SK-N-SH (cell line): ENCODE measurements at regions not wholly inside any gene's neighbourhood (a gene's known extent, or its start where the extent isn't known, plus 50 kb on each side); places are given as distances from the start of the nearest gene placed in this dataset.

Experiments
- CTCF ChIA-PET: fragments of 300-600, 350-600 bp; formaldehyde crosslinking; extraction: SDS; loops from one replicate; lab custom pipeline; 2021; lab: Yijun Ruan, JAX
- POLR2A ChIA-PET: fragments of 350-600 bp; sonication (Branson Sonifier 250); formaldehyde crosslinking; extraction: SDS; loops from one replicate; lab custom pipeline; 2020; ENCODE audit warnings: antibody characterized with exemption, inconsistent platforms; lab: Yijun Ruan, JAX
- DNase-seq: peaks from one replicate; pipeline ENCODE4 v3.0.0; 2012
- H2AFZ ChIP-seq: fragments of 200-600 bp; sonication (generic); 2 replicates; pipeline ENCODE4 v1.8.1; 2016; ENCODE audit warnings: antibody characterized with exemption, mild to moderate bottlenecking, low read depth
- H3F3A ChIP-seq: fragments of 200-600 bp; sonication (generic); replicated peaks from 2 replicates; pipeline ENCODE3; 2016; ENCODE audit warnings: antibody characterized with exemption, mild to moderate bottlenecking; ENCODE audit not compliant: insufficient read depth
- H3K27ac ChIP-seq, 2 experiments: fragments of 200-500 bp in 1 of 2; fragments of 200-600 bp in 1 of 2; sonication (Bioruptor generic) in 1 of 2; sonication (generic), shearing (Covaris generic) in 1 of 2; 2 replicates each; pipeline versions ENCODE4 v1.5.1 to v1.6.1; 2014 to 2016; ENCODE audit warnings: low read depth in 2 of 2, inconsistent platforms in 1 of 2, low read length in 1 of 2, mild to moderate bottlenecking in 1 of 2, mixed read lengths in 1 of 2
- H3K27me3 ChIP-seq: fragments of 200-600 bp; sonication (generic), shearing (Covaris generic); 2 replicates; pipeline ENCODE4 v1.6.1; 2016; ENCODE audit warnings: mixed run types; ENCODE audit not compliant: insufficient read depth
- H3K36me3 ChIP-seq, 2 experiments: fragments of 200-500 bp in 1 of 2; fragments of 200-600 bp in 1 of 2; sonication (Bioruptor generic) in 1 of 2; sonication (generic) in 1 of 2; replicated peaks in 1 of 2; 2 replicates each; pipeline versions ENCODE3 to v1.5.1; 2014 to 2016; ENCODE audit warnings: low read length in 1 of 2, mild to moderate bottlenecking in 1 of 2; ENCODE audit not compliant: insufficient read depth in 2 of 2, control insufficient read depth in 1 of 2
- H3K4me1 ChIP-seq, 2 experiments: fragments of 200-500 bp in 1 of 2; fragments of 200-600 bp in 1 of 2; sonication (Bioruptor generic) in 1 of 2; sonication (generic), shearing (Covaris generic) in 1 of 2; 2 replicates each; pipeline versions ENCODE4 v1.5.1 to v1.6.1; 2014 to 2016; ENCODE audit warnings: low read depth in 1 of 2, low read length in 1 of 2, mixed run types in 1 of 2; ENCODE audit not compliant: insufficient read depth in 2 of 2, control insufficient read depth in 1 of 2
- H3K4me2 ChIP-seq: fragments of 200-600 bp; sonication (generic), shearing (Covaris generic); 2 replicates; pipeline ENCODE4 v1.6.1; 2017; ENCODE audit warnings: mixed run types
- H3K4me3 ChIP-seq, 2 experiments: fragments of 200-500 bp in 1 of 2; fragments of 200-600 bp in 1 of 2; sonication (Bioruptor generic) in 1 of 2; sonication (generic), shearing (Covaris generic) in 1 of 2; 2 replicates each; pipeline versions ENCODE4 v1.5.1 to v1.8.1; 2014 to 2016; ENCODE audit warnings: low read depth in 2 of 2, inconsistent platforms in 1 of 2, low read length in 1 of 2, mild to moderate bottlenecking in 1 of 2, mixed read lengths in 1 of 2, moderate library complexity in 1 of 2
- H3K79me2 ChIP-seq: fragments of 200-600 bp; sonication (generic); 2 replicates; pipeline ENCODE4 v1.8.1; 2017; ENCODE audit warnings: mild to moderate bottlenecking; ENCODE audit not compliant: insufficient read depth
- H3K9ac ChIP-seq: fragments of 200-600 bp; sonication (generic); 2 replicates; pipeline ENCODE4 v1.6.1; 2017; ENCODE audit warnings: mixed run types
- H3K9me2 ChIP-seq: fragments of 200-600 bp; sonication (generic); 2 replicates; pipeline ENCODE4 v1.6.1; 2017; ENCODE audit warnings: mixed run types
- H3K9me3 ChIP-seq: fragments of 200-600 bp; sonication (generic); 2 replicates; pipeline ENCODE4 v1.6.1; 2017; ENCODE audit warnings: mixed run types, mild to moderate bottlenecking, moderate library complexity
- H4K20me1 ChIP-seq: fragments of 200-600 bp; sonication (generic); 2 replicates; pipeline ENCODE4 v1.6.1; 2017; ENCODE audit warnings: mild to moderate bottlenecking, mixed run types; ENCODE audit not compliant: insufficient read depth
- ELF1 ChIP-seq: IDR thresholded peaks from 2 replicates; pipeline ENCODE4 v1.4.0; 2012
- EP300 ChIP-seq, 2 experiments: IDR thresholded peaks; 2 replicates each; pipeline versions ENCODE4 v1.4.0 to v1.6.1; 2012; ENCODE audit warnings: borderline replicate concordance in 1 of 2, low read depth in 1 of 2, low read length in 1 of 2
- FOSL2 ChIP-seq: IDR thresholded peaks from 2 replicates; pipeline ENCODE4 v1.4.0; 2012; ENCODE audit warnings: low read depth, mild to moderate bottlenecking, moderate library complexity, borderline replicate concordance
- GATA2 ChIP-seq: sonication (generic); formaldehyde crosslinking; IDR thresholded peaks from 2 replicates; pipeline ENCODE4 v1.5.0; 2020; ENCODE audit warnings: mild to moderate bottlenecking, missing genetic modification reagents
- MEF2A ChIP-seq: IDR thresholded peaks from 2 replicates; pipeline ENCODE4 v1.4.0; 2012; ENCODE audit warnings: low read depth, borderline replicate concordance
- MXI1 ChIP-seq: IDR thresholded peaks from 2 replicates; pipeline ENCODE4 v1.6.1; 2012; ENCODE audit warnings: mild to moderate bottlenecking, low read depth, low read length, improper control_type of control experiment
- NRF1 ChIP-seq: IDR thresholded peaks from 2 replicates; pipeline ENCODE4 v1.6.1; 2012; ENCODE audit warnings: low read depth, mild to moderate bottlenecking, low read length
- RCOR1 ChIP-seq: fragments of 150-350 bp; IDR thresholded peaks from 2 replicates; pipeline ENCODE4 v1.6.1; 2017; ENCODE audit warnings: antibody characterized with exemption, low read length
- RXRA ChIP-seq: IDR thresholded peaks from 2 replicates; pipeline ENCODE4 v1.4.0; 2012; ENCODE audit warnings: low read depth, mild to moderate bottlenecking, borderline replicate concordance
- SIN3A ChIP-seq: IDR thresholded peaks from 2 replicates; pipeline ENCODE4 v1.6.1; 2012; ENCODE audit warnings: low read depth, mild to moderate bottlenecking, low read length, moderate library complexity, borderline replicate concordance
- TAF1 ChIP-seq: IDR thresholded peaks from 2 replicates; pipeline ENCODE4 v1.6.1; 2012; ENCODE audit warnings: low read depth, mild to moderate bottlenecking, low read length, moderate library complexity, borderline replicate concordance
- TCF12 ChIP-seq: IDR thresholded peaks from 2 replicates; pipeline ENCODE4 v1.4.0; 2012
- WGBS: methylation state at CpG from one replicate; pipeline ENCODE4 v1.1.6; 2017; ENCODE audit warnings: low lambda C conversion rate; 5-methylcytosine and 5-hydroxymethylcytosine counted together
- TF ChIP-seq, protein P1 (sequence below): fragments of 150-350 bp; IDR thresholded peaks from 2 replicates; pipeline ENCODE4 v1.6.1; 2017; ENCODE audit warnings: antibody characterized with exemption, low read length, low read depth, borderline replicate concordance
- TF ChIP-seq, protein P2 (sequence below): IDR thresholded peaks from 2 replicates; pipeline ENCODE4 v1.4.0; 2012; ENCODE audit warnings: low read depth, borderline replicate concordance
- TF ChIP-seq, protein P3 (sequence below): IDR thresholded peaks from 2 replicates; pipeline ENCODE4 v1.4.0; 2012; ENCODE audit warnings: low read depth, borderline replicate concordance
- TF ChIP-seq, protein P4 (sequence below): IDR thresholded peaks from 2 replicates; pipeline ENCODE4; 2012
- TF ChIP-seq, protein P5 (sequence below): IDR thresholded peaks from 2 replicates; pipeline ENCODE4 v1.4.0; 2012; ENCODE audit warnings: low read depth

DNA sequence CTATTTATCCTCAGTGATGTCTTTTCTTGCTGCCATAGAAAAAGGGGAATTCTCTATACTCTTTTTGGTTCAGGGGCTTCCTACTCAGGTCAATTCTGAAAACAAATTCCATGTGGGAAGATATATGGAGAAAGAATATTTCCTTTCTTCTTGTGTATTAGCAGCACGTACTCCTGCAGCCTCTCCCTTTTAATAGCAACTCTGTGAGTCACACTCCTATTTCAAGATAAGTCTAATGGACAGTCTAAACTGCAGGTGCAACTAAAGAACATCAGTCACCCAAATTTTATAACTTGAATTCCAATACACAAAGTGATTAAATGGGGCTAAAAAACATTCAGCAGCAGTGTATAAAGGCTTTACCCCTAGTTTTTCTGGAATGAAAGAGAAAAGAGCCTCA lies 942.2 kb downstream of the CNTNAP5 start:
- Histone ChIP-seq H3K27me3 (no peaks in the 10 kb centered on the region), H3F3A (no peaks in the 10 kb centered on the region), H3K27ac (no peak overlapping the region), H3K4me2 (no peak overlapping the region), H3K4me1 (no peaks in the 10 kb centered on the region), H3K79me2 (no peaks in the 10 kb centered on the region), H4K20me1 (no peaks in the 10 kb centered on the region), H3K9ac (no peak overlapping the region), H3K36me3 (no peaks in the 10 kb centered on the region), H3K9me3 (no peaks in the 10 kb centered on the region), H2AFZ (no peak overlapping the region), H3K4me3 (no peak overlapping the region), H3K9me2 (no peaks in the 10 kb centered on the region)
- TF ChIP-seq, protein P1, sequence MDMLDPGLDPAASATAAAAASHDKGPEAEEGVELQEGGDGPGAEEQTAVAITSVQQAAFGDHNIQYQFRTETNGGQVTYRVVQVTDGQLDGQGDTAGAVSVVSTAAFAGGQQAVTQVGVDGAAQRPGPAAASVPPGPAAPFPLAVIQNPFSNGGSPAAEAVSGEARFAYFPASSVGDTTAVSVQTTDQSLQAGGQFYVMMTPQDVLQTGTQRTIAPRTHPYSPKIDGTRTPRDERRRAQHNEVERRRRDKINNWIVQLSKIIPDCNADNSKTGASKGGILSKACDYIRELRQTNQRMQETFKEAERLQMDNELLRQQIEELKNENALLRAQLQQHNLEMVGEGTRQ = no peak
- no peak for TF ChIP-seq RXRA
- no peak for TF ChIP-seq TCF12
- TF ChIP-seq, protein P2, sequence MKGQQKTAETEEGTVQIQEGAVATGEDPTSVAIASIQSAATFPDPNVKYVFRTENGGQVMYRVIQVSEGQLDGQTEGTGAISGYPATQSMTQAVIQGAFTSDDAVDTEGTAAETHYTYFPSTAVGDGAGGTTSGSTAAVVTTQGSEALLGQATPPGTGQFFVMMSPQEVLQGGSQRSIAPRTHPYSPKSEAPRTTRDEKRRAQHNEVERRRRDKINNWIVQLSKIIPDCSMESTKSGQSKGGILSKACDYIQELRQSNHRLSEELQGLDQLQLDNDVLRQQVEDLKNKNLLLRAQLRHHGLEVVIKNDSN = no peak
- TF ChIP-seq TAF1 = no peak
- TF ChIP-seq EP300 (IDR thresholded peaks at IDR 0.05; ENCODE audit: borderline replicate concordance in 1 of 2, low read depth in 1 of 2, low read length in 1 of 2) = no peak
- no peak for TF ChIP-seq MEF2A
- TF ChIP-seq RCOR1 = no peak
- TF ChIP-seq MXI1 = no peak
- no peak for TF ChIP-seq ELF1
- TF ChIP-seq, protein P3, sequence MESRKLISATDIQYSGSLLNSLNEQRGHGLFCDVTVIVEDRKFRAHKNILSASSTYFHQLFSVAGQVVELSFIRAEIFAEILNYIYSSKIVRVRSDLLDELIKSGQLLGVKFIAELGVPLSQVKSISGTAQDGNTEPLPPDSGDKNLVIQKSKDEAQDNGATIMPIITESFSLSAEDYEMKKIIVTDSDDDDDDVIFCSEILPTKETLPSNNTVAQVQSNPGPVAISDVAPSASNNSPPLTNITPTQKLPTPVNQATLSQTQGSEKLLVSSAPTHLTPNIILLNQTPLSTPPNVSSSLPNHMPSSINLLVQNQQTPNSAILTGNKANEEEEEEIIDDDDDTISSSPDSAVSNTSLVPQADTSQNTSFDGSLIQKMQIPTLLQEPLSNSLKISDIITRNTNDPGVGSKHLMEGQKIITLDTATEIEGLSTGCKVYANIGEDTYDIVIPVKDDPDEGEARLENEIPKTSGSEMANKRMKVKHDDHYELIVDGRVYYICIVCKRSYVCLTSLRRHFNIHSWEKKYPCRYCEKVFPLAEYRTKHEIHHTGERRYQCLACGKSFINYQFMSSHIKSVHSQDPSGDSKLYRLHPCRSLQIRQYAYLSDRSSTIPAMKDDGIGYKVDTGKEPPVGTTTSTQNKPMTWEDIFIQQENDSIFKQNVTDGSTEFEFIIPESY = no peak
- TF ChIP-seq GATA2 (CRISPR knock-in tag) = no peak
- TF ChIP-seq, protein P4, sequence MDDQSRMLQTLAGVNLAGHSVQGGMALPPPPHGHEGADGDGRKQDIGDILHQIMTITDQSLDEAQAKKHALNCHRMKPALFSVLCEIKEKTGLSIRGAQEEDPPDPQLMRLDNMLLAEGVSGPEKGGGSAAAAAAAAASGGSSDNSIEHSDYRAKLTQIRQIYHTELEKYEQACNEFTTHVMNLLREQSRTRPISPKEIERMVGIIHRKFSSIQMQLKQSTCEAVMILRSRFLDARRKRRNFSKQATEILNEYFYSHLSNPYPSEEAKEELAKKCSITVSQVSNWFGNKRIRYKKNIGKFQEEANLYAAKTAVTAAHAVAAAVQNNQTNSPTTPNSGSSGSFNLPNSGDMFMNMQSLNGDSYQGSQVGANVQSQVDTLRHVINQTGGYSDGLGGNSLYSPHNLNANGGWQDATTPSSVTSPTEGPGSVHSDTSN = no peak
- no peak for TF ChIP-seq FOSL2
- WGBS = 10% methylated on average over 1 of the region's 1 CpG
- DNase-seq = no peak
- ChIA-PET CTCF (no interaction called here), POLR2A (no interaction called here)

DNA sequence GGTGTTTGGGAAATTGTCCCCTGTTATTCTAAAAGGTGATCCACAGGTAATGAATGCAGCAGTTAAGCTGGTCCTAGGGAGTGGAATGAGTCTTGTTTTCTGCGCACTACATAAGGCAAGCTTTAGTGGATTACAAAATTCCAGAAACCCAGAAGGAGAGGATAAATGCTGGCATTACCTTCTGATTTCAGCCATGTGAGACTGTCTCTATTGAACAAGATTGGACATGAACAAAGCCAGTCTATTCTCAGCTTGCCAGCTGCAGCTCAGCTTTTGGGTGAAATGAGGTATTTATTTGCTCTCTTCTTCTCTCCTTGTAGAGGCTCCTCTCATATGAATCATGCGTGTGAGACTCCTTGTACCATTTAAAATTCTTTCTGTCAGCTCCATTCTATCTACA lies 944.9 kb downstream of the CNTNAP5 start:
- no peak overlapping the region for H3K27ac ChIP-seq
- no peak overlapping the region for H3K4me3 ChIP-seq
- H3F3A ChIP-seq = no peaks in the 10 kb centered on the region
- no peaks in the 10 kb centered on the region for H3K4me1 ChIP-seq
- no peaks in the 10 kb centered on the region for H4K20me1 ChIP-seq
- no peak for DNase-seq
- no peaks in the 10 kb centered on the region for H3K36me3 ChIP-seq
- WGBS = 33% methylated on average over 2 of the region's 2 CpGs
- no peak overlapping the region for H3K4me2 ChIP-seq
- H3K27me3 ChIP-seq = no peaks in the 10 kb centered on the region
- H3K9ac ChIP-seq = no peak overlapping the region
- TF ChIP-seq RCOR1 = no peak
- no peak for TF ChIP-seq FOSL2
- no peak for TF ChIP-seq TCF12
- no peak for TF ChIP-seq SIN3A
- no peak for TF ChIP-seq NRF1
- TF ChIP-seq, protein P5, sequence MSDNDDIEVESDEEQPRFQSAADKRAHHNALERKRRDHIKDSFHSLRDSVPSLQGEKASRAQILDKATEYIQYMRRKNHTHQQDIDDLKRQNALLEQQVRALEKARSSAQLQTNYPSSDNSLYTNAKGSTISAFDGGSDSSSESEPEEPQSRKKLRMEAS = no peak
- H3K9me3 ChIP-seq = no peaks in the 10 kb centered on the region
- POLR2A ChIA-PET = no interaction called here
- no peaks in the 10 kb centered on the region for H3K79me2 ChIP-seq
- H3K9me2 ChIP-seq = no peaks in the 10 kb centered on the region
- H2AFZ ChIP-seq = no peak overlapping the region
- CTCF ChIA-PET = no interaction called here
